GM21515 (cell line): ENCODE measurements at regions not wholly inside any gene's neighbourhood (a gene's known extent, or its start where the extent isn't known, plus 50 kb on each side); places are given as distances from the start of the nearest gene placed in this dataset.

Experiments
- ATAC-seq: cut with Tn5 transposase; IDR thresholded peaks from one replicate; pipeline ENCODE4 v1.9.1; 2021; ENCODE audit not compliant: unreplicated experiment

DNA sequence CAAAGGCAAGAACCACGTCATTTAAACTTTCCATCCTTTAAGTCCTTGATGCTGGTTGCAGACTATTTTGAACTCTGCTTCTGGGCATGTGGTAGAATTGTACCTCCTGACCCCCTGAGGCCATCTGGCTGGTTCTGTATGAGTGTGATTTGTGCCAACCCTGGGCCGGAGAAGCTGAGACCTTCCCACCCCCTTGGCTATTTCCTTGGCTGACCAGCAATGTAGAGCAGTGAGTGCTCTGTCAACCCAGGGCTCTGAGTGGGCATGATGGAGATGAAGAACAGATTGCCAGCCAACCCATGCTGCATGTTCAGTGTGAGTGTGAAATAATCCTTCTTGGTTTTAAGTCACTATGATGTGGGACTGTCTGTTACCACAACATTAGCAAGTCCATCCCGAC is 82.1 kb upstream of the RASGRP1 start:
- ATAC-seq, result no peak

- ATAC-seq, result no peak
These were observed 83.1 kb upstream of the RASGRP1 start for GRCh38 chr15:38647683-38648082.

GRCh38 chr15:38648121-38648843 is 83.7 kb upstream of the RASGRP1 start:
- ATAC-seq, result no peak

GRCh38 chr15:38650384-38650783 is 85.8 kb upstream of the RASGRP1 start:
- no peak for ATAC-seq

- ATAC-seq, result no peak
These were observed 86.3 kb upstream of the RASGRP1 start for GRCh38 chr15:38650936-38651327.

DNA sequence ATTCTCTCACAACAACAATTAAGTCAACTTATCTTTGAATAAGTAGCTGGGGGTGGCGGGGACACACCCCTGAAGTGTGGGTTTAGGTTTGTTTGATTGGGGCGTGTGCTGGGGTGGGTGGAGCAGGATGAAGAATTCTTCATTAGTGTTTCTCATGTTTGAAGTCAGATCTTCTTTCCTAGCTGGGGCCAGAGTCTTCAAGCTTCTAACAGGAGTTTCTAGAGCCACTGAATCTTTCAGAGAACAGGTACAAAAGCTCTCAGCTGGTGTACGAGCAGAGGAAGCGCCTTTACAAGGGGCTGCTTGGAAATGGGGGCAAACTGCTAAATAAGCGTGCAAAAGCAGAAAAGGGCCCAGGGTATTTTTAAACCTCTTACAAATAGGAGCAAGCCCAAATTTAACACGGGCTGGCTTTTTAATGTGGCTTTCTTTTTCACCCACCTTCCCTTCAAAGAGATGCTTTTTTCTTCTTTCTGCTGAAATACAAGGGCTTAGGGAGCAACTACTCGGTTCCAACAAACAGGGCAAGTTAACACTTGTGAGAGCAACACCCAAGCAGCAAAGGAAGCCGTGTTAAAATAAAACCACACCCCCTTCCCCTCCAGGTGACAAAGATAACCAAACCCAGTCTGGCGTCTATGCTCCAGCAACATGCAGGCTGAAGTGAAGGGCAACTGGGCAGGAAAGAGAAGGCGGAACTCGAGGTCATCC is 86.9 kb upstream of the RASGRP1 start:
- no peak for ATAC-seq

GRCh38 chr15:38652183-38652794 is 87.7 kb upstream of the RASGRP1 start:
- ATAC-seq, result no peak

GRCh38 chr15:38652998-38653397 is 88.4 kb upstream of the RASGRP1 start:
- ATAC-seq, result no peak

GRCh38 chr15:38658431-38658830 is 93.8 kb upstream of the RASGRP1 start:
- ATAC-seq, result no peak

DNA sequence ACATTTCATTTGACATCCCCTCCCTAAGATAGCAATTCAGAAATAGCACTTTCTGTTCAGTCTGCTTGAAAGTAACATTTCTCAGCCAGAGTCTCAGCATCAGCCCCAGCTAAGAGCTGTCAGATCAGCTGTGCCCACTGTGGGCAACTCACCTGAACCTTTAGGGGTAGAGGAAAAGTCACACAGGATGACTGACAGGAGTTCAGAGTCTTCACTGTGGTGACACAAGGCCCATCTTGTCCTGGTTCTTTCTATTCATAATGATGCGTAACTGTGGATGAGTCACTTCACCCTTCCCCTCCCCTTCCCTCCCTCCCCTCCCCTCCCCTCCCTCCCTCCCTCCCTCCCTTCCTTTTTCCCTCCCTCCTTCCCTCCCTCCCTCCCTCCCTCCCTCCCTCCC is 96.1 kb upstream of the RASGRP1 start:
- ATAC-seq, result no peak

- no peak for ATAC-seq
These were observed 97.6 kb upstream of the RASGRP1 start for GRCh38 chr15:38662033-38662802.

DNA sequence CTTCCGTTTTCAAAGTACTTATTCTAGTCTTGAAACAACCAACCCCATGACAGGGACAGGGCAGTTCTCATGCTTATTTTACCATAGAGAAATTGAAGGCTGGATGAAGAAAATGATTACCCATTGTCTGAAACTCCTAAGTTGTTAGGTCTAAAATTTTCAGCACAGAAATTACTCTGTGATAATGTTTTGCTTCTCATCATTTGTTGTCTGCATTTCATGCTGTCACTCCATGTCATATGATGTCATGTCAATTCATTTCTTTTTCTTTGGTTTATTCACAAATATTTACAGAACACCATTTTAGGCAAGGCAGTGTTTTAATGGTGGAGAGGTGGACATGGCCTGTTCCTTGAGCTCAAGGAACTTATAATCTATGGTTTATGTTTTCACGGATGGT is 98.2 kb upstream of the RASGRP1 start:
- no peak for ATAC-seq

- ATAC-seq, result no peak
These were observed 101.1 kb upstream of the RASGRP1 start for GRCh38 chr15:38665586-38666305.

DNA sequence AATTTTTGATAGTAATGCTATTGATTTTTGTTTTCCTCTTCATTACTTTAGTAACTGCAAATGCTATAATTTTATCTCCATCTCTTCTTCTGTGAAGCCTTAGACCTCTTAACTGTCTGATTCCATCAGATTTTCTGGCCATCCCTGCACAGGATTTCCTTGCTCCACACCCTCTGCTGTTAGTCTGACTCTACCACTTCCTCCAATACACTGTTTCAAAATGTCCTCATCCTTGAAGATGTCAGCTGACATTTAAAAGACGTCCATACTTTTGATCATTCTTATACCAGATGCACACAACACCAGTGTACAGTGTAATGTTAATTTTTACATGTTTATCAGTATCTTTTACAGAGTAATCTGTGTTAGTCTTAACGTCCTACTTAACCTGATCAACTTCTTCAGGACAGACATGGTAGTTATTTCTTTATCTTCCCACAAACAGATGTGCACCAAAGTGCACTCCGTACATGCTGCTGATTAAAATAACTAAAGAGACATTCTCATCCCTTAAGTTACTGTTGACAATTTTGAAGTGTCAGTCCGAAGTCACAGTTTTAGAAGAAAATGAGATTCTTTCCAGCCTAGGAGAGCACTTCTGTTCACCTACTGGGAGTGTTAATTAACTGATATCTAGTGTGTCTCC is 102.4 kb upstream of the RASGRP1 start:
- ATAC-seq, result no peak

DNA sequence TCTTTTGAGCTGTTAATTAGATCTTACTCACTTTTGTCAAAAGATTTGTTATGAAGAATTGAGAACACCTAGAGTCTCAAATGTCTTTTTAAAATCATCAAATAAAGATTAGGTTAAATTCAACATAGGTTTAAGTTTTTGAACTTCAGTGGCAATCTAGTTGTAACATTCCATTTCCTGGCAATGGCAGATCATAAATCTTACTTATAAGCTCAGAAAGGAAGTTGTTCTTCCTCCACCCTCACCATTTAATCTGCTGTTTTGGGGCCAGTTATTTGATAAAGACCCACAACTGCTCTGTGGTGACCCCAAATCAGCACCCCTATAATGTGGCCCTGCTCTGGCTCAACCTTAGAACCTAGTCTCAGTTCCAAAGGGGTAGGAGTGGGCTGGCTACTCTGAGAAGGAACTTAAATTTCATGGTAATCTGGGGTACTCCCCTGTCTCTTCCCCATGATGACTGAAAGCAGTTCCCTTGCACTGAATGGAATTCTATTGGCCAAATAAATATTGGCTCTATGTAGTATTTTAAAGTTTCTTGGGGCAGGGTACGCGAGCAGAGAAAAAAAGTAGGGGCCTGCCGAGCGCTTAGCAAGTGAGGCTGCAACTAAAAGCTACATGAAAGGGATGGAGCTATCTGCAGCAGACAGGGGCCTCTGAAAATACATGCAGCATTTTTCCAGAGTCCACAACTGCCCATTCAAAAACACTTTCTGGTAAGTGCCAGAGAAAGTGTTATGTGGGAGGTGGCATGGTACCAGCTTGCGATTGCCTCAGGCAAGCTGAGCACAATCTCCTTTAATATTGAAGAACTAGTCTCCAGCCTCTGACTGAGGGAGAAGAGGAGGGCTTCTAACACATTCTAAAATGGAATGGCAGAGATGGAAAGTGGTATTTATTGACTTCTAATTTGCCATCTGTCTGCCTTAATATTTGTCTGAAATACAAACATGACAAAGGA is 103.6 kb upstream of the RASGRP1 start:
- ATAC-seq, result no peak

DNA sequence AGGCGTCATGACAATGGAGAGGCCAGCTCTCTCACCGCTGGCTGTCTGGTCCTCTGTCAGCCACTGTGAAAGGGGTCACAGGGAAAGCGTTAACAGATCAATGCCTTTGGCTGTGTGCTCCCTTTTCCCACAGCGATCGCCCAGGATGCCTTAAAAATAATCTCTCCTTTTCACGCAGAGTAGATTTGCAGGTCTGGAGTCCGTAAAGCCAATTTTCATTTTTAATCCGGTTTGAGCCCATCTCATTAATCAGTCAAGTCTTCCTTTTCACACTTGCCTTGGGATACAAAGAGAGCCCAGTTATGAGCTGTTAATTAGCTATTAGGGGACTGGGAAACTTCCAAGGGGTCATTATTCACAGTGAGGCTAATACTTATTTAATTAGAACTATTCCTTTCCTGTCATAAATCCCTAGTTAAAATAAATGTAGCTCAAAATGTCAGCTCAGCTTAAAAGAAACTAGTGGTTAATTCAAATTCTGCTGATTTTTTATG is 104.3 kb upstream of the RASGRP1 start:
- ATAC-seq, result no peak

DNA sequence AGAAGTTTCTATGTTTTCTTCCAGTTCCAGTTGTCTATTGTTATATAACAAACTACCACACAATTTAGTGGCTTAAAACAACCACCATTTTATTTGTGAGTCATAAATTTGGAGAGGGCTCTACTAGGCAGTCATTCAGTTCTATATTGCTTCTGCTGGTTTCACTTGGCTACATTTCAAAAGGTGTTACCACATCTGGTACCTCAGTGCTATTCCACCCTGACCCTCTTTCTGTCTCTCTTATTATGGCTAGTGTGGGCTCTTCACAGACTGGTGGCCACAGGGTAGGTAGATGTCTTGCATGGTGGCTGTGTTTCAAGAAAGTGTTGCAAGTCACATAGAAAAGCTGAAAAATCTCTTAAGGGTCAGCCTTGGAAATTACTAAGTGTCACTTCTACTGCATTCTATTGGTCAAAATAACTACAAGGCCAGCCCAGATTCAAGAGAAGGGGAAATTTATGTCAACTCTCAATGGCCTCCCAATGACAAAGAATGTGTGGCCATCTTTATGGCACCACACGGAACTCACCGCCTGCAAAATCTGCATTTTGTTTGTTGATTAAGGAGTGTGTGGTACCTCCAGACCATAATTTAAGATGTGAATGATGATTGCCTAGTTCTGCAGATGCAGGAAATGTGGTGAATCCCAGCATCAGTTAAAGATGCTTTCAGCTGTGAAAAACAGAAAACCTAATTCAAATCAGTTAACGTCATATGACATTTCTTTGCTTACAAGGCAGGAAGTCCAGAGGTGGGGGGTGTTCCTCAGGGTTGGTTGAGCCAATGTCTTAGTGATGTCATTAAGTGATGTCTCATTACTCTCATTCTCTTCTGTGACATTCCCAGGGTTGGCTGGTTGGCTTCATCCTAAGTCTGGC is 105.8 kb upstream of the RASGRP1 start:
- peak; percentile 49 for ATAC-seq

DNA sequence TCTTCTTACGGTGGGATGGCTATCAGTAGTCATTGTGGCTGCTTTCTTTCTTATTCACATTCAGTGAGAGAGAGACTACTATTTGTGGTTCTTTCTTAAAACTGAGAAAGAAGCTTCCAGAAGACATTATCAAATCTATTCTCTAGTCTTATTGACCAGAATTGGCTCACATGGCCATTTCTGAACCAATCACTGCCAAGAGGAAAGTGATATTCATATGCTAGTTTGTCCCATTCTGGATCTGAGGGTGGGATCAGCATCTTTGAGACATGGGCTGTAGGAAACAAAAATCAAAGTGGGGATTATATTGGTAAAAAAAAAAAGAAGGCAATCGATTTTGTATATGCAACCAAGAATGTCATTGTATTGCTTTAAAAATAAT is 106.4 kb upstream of the RASGRP1 start:
- no peak for ATAC-seq
